ENCODE measurements at regions not wholly inside any gene's neighbourhood (a gene's known extent, or its start where the extent isn't known, plus 50 kb on each side); places are given as distances from the start of the nearest gene placed in this dataset.
"Not testable (repeated sequence)": the region's sequence is repeated elsewhere in the genome, so short reads cannot be mapped to it uniquely, and the experiment has no call there.

DNA sequence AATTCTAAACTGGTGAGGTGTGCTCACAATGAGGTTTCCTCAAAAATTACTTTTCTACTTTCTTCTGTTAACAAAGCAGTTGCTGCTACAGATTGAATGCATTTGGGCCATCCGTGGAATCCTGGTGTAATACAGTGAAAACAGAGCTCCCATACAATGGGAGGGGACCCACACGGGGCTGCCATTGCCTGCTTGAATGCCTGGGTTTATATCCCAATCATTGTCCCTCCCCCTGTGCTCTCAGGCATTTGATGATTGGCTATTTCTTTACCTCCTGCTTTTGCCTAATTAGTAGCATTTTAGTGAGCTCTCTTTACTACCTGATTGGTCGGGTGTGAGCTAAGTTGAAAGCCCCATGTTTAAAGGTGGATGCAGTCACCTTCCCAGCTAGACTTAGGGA lies 52.9 kb upstream of the CSF1 start:
- H3K4me3 ChIP-seq; H3K27me3 ChIP-seq; H3K9me3 ChIP-seq (ENCODE audit: low read depth); H4K20me1 ChIP-seq (ENCODE audit: insufficient read depth, poor library complexity, severe bottlenecking); H3K27ac ChIP-seq; DNase-seq (ENCODE audit: low spot score); H3K4me2 ChIP-seq; H3K79me2 ChIP-seq; H3K36me3 ChIP-seq (replicated peaks; ENCODE audit: insufficient read depth, low read depth); H3K9me2 ChIP-seq (replicated peaks; ENCODE audit: insufficient read depth); H3K4me1 ChIP-seq (ENCODE audit: insufficient read depth); H2AFZ ChIP-seq: not testable (repeated sequence)
- WGBS (ENCODE audit: low lambda C conversion rate, missing lambda C conversion rate), result 51% methylated on average over 3 of the region's 3 CpGs

GRCh38 chr1:109855986-109856385 lies 54.7 kb upstream of the CSF1 start:
- H3K4me3 ChIP-seq; DNase-seq (ENCODE audit: low spot score); H3K36me3 ChIP-seq (replicated peaks; ENCODE audit: insufficient read depth, low read depth); H3K27me3 ChIP-seq; H3K4me1 ChIP-seq (ENCODE audit: insufficient read depth); H3K4me2 ChIP-seq; H3K79me2 ChIP-seq; H3K9me3 ChIP-seq (ENCODE audit: low read depth); H2AFZ ChIP-seq; H4K20me1 ChIP-seq (ENCODE audit: insufficient read depth, poor library complexity, severe bottlenecking); H3K9me2 ChIP-seq (replicated peaks; ENCODE audit: insufficient read depth): not testable (repeated sequence)
- WGBS (ENCODE audit: low lambda C conversion rate, missing lambda C conversion rate), result 24% methylated on average over 6 of the region's 6 CpGs
- peak overlapping the region; percentile 17 for H3K27ac ChIP-seq

- H3K4me3 ChIP-seq; H3K27ac ChIP-seq; H3K79me2 ChIP-seq; H3K9me3 ChIP-seq (ENCODE audit: low read depth); H2AFZ ChIP-seq; DNase-seq (ENCODE audit: low spot score); H3K27me3 ChIP-seq; H4K20me1 ChIP-seq (ENCODE audit: insufficient read depth, poor library complexity, severe bottlenecking); H3K9me2 ChIP-seq (replicated peaks; ENCODE audit: insufficient read depth); H3K36me3 ChIP-seq (replicated peaks; ENCODE audit: insufficient read depth, low read depth); H3K4me1 ChIP-seq (ENCODE audit: insufficient read depth); H3K4me2 ChIP-seq: not testable (repeated sequence)
- WGBS (ENCODE audit: low lambda C conversion rate, missing lambda C conversion rate), result 75% methylated on average over 2 of the region's 2 CpGs
Measured at GRCh38 chr1:109853972-109854371, 56.7 kb upstream of the CSF1 start.

GRCh38 chr1:109852221-109853015 lies 58.2 kb upstream of the CSF1 start:
- not testable (repeated sequence) for H3K36me3 ChIP-seq (replicated peaks; ENCODE audit: insufficient read depth, low read depth); H3K4me3 ChIP-seq; H3K27me3 ChIP-seq; H3K9me2 ChIP-seq (replicated peaks; ENCODE audit: insufficient read depth); H3K4me2 ChIP-seq; H3K79me2 ChIP-seq; DNase-seq (ENCODE audit: low spot score); H3K9me3 ChIP-seq (ENCODE audit: low read depth); H4K20me1 ChIP-seq (ENCODE audit: insufficient read depth, poor library complexity, severe bottlenecking); H3K27ac ChIP-seq; H2AFZ ChIP-seq; H3K4me1 ChIP-seq (ENCODE audit: insufficient read depth)
- 94% methylated on average over 12 of the region's 12 CpGs for WGBS (ENCODE audit: low lambda C conversion rate, missing lambda C conversion rate)

GRCh38 chr1:109850827-109851226 lies 59.8 kb upstream of the CSF1 start:
- 83% methylated on average over 4 of the region's 4 CpGs for WGBS (ENCODE audit: low lambda C conversion rate, missing lambda C conversion rate)
- Histone ChIP-seq H3K9me2 (replicated peaks; ENCODE audit: insufficient read depth) (no peaks in the 10 kb centered on the region), H4K20me1 (ENCODE audit: insufficient read depth, poor library complexity, severe bottlenecking) (no peaks in the 10 kb centered on the region), H3K4me1 (ENCODE audit: insufficient read depth) (no peaks in the 10 kb centered on the region), H3K4me3 (no peak overlapping the region), H3K9me3 (ENCODE audit: low read depth) (no peaks in the 10 kb centered on the region), H3K27me3 (no peaks in the 10 kb centered on the region), H3K36me3 (replicated peaks; ENCODE audit: insufficient read depth, low read depth) (no peaks in the 10 kb centered on the region), H2AFZ (no peak overlapping the region), H3K79me2 (no peaks in the 10 kb centered on the region), H3K27ac (no peak overlapping the region), H3K4me2 (no peak overlapping the region)
- TF ChIP-seq CTCF (IDR thresholded peaks at IDR 0.05; ENCODE audit: poor library complexity) (no peak), EZH2 (IDR thresholded peaks at IDR 0.05; ENCODE audit: borderline replicate concordance) (no peak), EZH2phosphoT487 (IDR thresholded peaks at IDR 0.05; ENCODE audit: low read depth, severe bottlenecking, unreplicated experiment) (no peak)
- no peak for DNase-seq (ENCODE audit: low spot score)
